Osteoblast (primary cell): ENCODE measurements at regions not wholly inside any gene's neighbourhood (a gene's known extent, or its start where the extent isn't known, plus 50 kb on each side); places are given as distances from the start of the nearest gene placed in this dataset.

ENCODE experiments used
- DNase-seq: peaks from one replicate; pipeline ENCODE4 v3.0.0; 2011; ENCODE audit warnings: low spot score, mixed read lengths; ENCODE audit not compliant: insufficient read length; ENCODE audit errors: missing footprints
- H2AFZ ChIP-seq: 2 replicates; pipeline ENCODE4 v1.6.0; 2011; ENCODE audit warnings: mild to moderate bottlenecking, low read length
- H3K27ac ChIP-seq: 2 replicates; pipeline ENCODE4 v1.5.1; 2011; ENCODE audit warnings: mild to moderate bottlenecking, low read depth, low read length, moderate library complexity
- H3K27me3 ChIP-seq: 2 replicates; pipeline ENCODE4 v1.6.0; 2012; ENCODE audit warnings: mild to moderate bottlenecking, control low read depth, inconsistent platforms, low read length, moderate library complexity; ENCODE audit not compliant: insufficient read depth
- H3K36me3 ChIP-seq: 2 replicates; pipeline ENCODE4 v1.5.1; 2011; ENCODE audit warnings: mild to moderate bottlenecking, low read length, control low read depth, moderate library complexity; ENCODE audit not compliant: insufficient read depth
- H3K4me1 ChIP-seq: 2 replicates; pipeline ENCODE4 v1.5.1; 2011; ENCODE audit warnings: mild to moderate bottlenecking, low read length, control low read depth, moderate library complexity; ENCODE audit not compliant: insufficient read depth
- H3K4me2 ChIP-seq: 2 replicates; pipeline ENCODE4 v1.6.0; 2011; ENCODE audit warnings: mild to moderate bottlenecking, low read length; ENCODE audit not compliant: insufficient read depth
- H3K4me3 ChIP-seq: fragments of 200-600 bp; sonication (generic); 3 replicates; pipeline ENCODE4 v1.5.1; 2012; ENCODE audit warnings: mild to moderate bottlenecking, low read length, inconsistent platforms; ENCODE audit not compliant: insufficient read depth
- H3K79me2 ChIP-seq: 2 replicates; pipeline ENCODE4 v1.6.0; 2012; ENCODE audit warnings: mild to moderate bottlenecking, low read length, control low read depth, inconsistent platforms; ENCODE audit not compliant: insufficient read depth
- H3K9me3 ChIP-seq: 2 replicates; pipeline ENCODE4 v1.5.1; 2011; ENCODE audit warnings: low read depth, low read length, control low read depth
- H4K20me1 ChIP-seq: 2 replicates; pipeline ENCODE4 v1.6.0; 2012; ENCODE audit warnings: mild to moderate bottlenecking, low read length, control low read depth; ENCODE audit not compliant: insufficient read depth
- CTCF ChIP-seq: IDR thresholded peaks from 2 replicates; pipeline ENCODE4 v1.5.1; 2011; ENCODE audit warnings: mild to moderate bottlenecking, low read depth, low read length, moderate library complexity; ENCODE audit errors: extremely low read depth

GRCh38 chr3:56985878-56986277, 74.6 kb upstream of the SPATA12 start:
- no peak for DNase-seq
- H4K20me1 ChIP-seq, result no peaks in the 10 kb centered on the region
- H3K9me3 ChIP-seq, result no peaks in the 10 kb centered on the region
- H3K4me3 ChIP-seq, result no peak overlapping the region
- peaks cover 18% of the 10 kb centered on the region for H3K27me3 ChIP-seq
- TF ChIP-seq CTCF, result peak; percentile 28
- peaks cover 41% of the 10 kb centered on the region for H3K4me1 ChIP-seq
- no peak overlapping the region for H3K4me2 ChIP-seq
- no peak overlapping the region for H3K27ac ChIP-seq
- no peaks in the 10 kb centered on the region for H3K36me3 ChIP-seq
- H3K79me2 ChIP-seq, result no peaks in the 10 kb centered on the region
- H2AFZ ChIP-seq, result no peak overlapping the region

- Histone ChIP-seq H3K36me3 (no peaks in the 10 kb centered on the region), H4K20me1 (no peaks in the 10 kb centered on the region), H3K9me3 (no peaks in the 10 kb centered on the region), H3K4me2 (no peak overlapping the region), H3K4me1 (peaks cover 44% of the 10 kb centered on the region), H3K4me3 (no peak overlapping the region), H3K27me3 (peaks cover 13% of the 10 kb centered on the region), H3K27ac (no peak overlapping the region), H3K79me2 (no peaks in the 10 kb centered on the region), H2AFZ (no peak overlapping the region)
- no peak for DNase-seq
- no peak for TF ChIP-seq CTCF
Measured at GRCh38 chr3:56985460-56985859, 75.0 kb upstream of the SPATA12 start.

- Histone ChIP-seq H4K20me1 (no peaks in the 10 kb centered on the region), H3K4me1 (peaks cover 46% of the 10 kb centered on the region), H3K4me3 (no peak overlapping the region), H3K9me3 (no peaks in the 10 kb centered on the region), H3K36me3 (no peaks in the 10 kb centered on the region), H3K79me2 (no peaks in the 10 kb centered on the region), H3K27me3 (no peaks in the 10 kb centered on the region), H2AFZ (no peak overlapping the region), H3K4me2 (no peak overlapping the region), H3K27ac (no peak overlapping the region)
- TF ChIP-seq CTCF, result no peak
- DNase-seq, result no peak
Measured at GRCh38 chr3:56983427-56983826, 77.0 kb upstream of the SPATA12 start.

GRCh38 chr3:56981445-56982230, 78.8 kb upstream of the SPATA12 start:
- H3K27ac ChIP-seq, result peak overlapping the region; percentile 85
- H3K27me3 ChIP-seq, result no peaks in the 10 kb centered on the region
- H3K79me2 ChIP-seq, result no peaks in the 10 kb centered on the region
- peak overlapping the region; percentile 3 for H3K4me3 ChIP-seq
- no peaks in the 10 kb centered on the region for H3K9me3 ChIP-seq
- H3K36me3 ChIP-seq, result no peaks in the 10 kb centered on the region
- H3K4me1 ChIP-seq, result peaks cover 46% of the 10 kb centered on the region
- no peak for DNase-seq
- H4K20me1 ChIP-seq, result no peaks in the 10 kb centered on the region
- TF ChIP-seq CTCF, result no peak
- H2AFZ ChIP-seq, result peak overlapping the region; percentile 33
- H3K4me2 ChIP-seq, result peak overlapping the region; percentile 57
